Endothelial cell of umbilical vein (primary cell): ENCODE measurements at regions not wholly inside any gene's neighbourhood (a gene's known extent, or its start where the extent isn't known, plus 50 kb on each side); places are given as distances from the start of the nearest gene placed in this dataset.

Experiments
- BruUV-seq: library from RNA; stranded (reverse); fragments of 400-500 nt; replicated peaks from 2 replicates; lab custom pipeline; 2021; lab: Mats Ljungman, UMichigan
- CTCF ChIA-PET: fragments of 300-600, 350-600 bp; sonication (Branson Sonifier 250); formaldehyde crosslinking; loops from one replicate; lab custom pipeline; 2021; ENCODE audit warnings: antibody characterized with exemption, inconsistent platforms; lab: Charles Lee
- POLR2A ChIA-PET: fragments of 300-600, 350-600 bp; sonication (Branson Sonifier 250); formaldehyde crosslinking; loops from one replicate; lab custom pipeline; 2021; ENCODE audit warnings: antibody characterized with exemption, inconsistent platforms; lab: Charles Lee
- DNase-seq: peaks from one replicate; pipeline ENCODE4 v3.0.0-alpha.2; 2011; ENCODE audit warnings: low read depth, low spot score
- FAIRE-seq: peaks from 2 replicates; lab custom pipeline; 2011; peaks lifted over from hg19 to GRCh38; lab: Jason Lieb, UNC
- H2AFZ ChIP-seq: 2 replicates; pipeline ENCODE4 v1.6.0; 2012; ENCODE audit warnings: low read depth, low read length, control low read depth, inconsistent platforms
- H3K27ac ChIP-seq: 2 replicates; pipeline ENCODE4 v1.5.1; 2011; ENCODE audit warnings: low read depth, mild to moderate bottlenecking, control low read depth, low read length, moderate library complexity; ENCODE audit not compliant: insufficient read depth
- H3K27me3 ChIP-seq, 2 experiments: 2 replicates each; pipeline versions ENCODE4 v1.6.0 to v1.6.1; 2011; ENCODE audit warnings: low read length in 2 of 2, mixed read lengths in 1 of 2; ENCODE audit not compliant: control insufficient read depth in 2 of 2, insufficient read depth in 2 of 2
- H3K36me3 ChIP-seq, 2 experiments: 2 replicates in 1 of 2; 3 replicates in 1 of 2; pipeline ENCODE4 v1.5.1; 2011; ENCODE audit warnings: low read length in 2 of 2, mild to moderate bottlenecking in 1 of 2, moderate library complexity in 1 of 2; ENCODE audit not compliant: control insufficient read depth in 2 of 2, insufficient read depth in 2 of 2; ENCODE audit errors: extremely low read depth in 1 of 2
- H3K4me1 ChIP-seq: 3 replicates; pipeline ENCODE4 v1.5.1; 2011; ENCODE audit warnings: mild to moderate bottlenecking, low read length; ENCODE audit not compliant: control insufficient read depth, insufficient read depth; ENCODE audit errors: extremely low read depth
- H3K4me2 ChIP-seq: 2 replicates; pipeline ENCODE4 v1.6.1; 2011; ENCODE audit warnings: low read length, control low read depth, mixed read lengths; ENCODE audit not compliant: insufficient read depth
- H3K4me3 ChIP-seq, 3 experiments: fragments of 200-600 bp in 1 of 3; sonication (generic), shearing (Covaris generic) in 1 of 3; replicated peaks in 1 of 3; 2 replicates each; pipeline ENCODE4 v1.5.1; 2011 to 2016; ENCODE audit warnings: control low read depth in 3 of 3, low read length in 3 of 3, mild to moderate bottlenecking in 2 of 3, inconsistent platforms in 1 of 3, low read depth in 1 of 3, moderate library complexity in 1 of 3; ENCODE audit not compliant: insufficient read depth in 1 of 3
- H3K79me2 ChIP-seq: 2 replicates; pipeline ENCODE4 v1.6.0; 2012; ENCODE audit warnings: low read length, inconsistent platforms; ENCODE audit not compliant: control insufficient read depth, insufficient read depth
- H3K9ac ChIP-seq: replicated peaks from 2 replicates; pipeline ENCODE3; 2011; ENCODE audit warnings: low read length, control low read depth; ENCODE audit not compliant: insufficient read depth; ENCODE audit errors: extremely low read depth
- H3K9me1 ChIP-seq: replicated peaks from 3 replicates; pipeline ENCODE4 v1.6.0; 2011; ENCODE audit warnings: mild to moderate bottlenecking, low read length; ENCODE audit not compliant: control insufficient read depth, insufficient read depth; ENCODE audit errors: extremely low read depth
- H3K9me3 ChIP-seq: replicated peaks from 2 replicates; pipeline ENCODE4 v1.5.1; 2012; ENCODE audit warnings: low read length, inconsistent platforms; ENCODE audit not compliant: control insufficient read depth, insufficient read depth
- H4K20me1 ChIP-seq: replicated peaks from 2 replicates; pipeline ENCODE3; 2011; ENCODE audit warnings: mild to moderate bottlenecking, low read length; ENCODE audit not compliant: control insufficient read depth, insufficient read depth; ENCODE audit errors: extremely low read depth
- EZH2 ChIP-seq: IDR thresholded peaks from 2 replicates; pipeline ENCODE4 v1.6.1; 2012; ENCODE audit warnings: borderline replicate concordance, low read depth, mild to moderate bottlenecking, moderate library complexity, low read length, inconsistent platforms; ENCODE audit not compliant: severe bottlenecking
- FOS ChIP-seq: IDR thresholded peaks from 2 replicates; pipeline ENCODE4 v1.6.1; 2011; ENCODE audit warnings: mild to moderate bottlenecking, low read length, moderate library complexity, borderline replicate concordance; ENCODE audit not compliant: insufficient read depth
- GATA2 ChIP-seq: IDR thresholded peaks from 2 replicates; pipeline ENCODE4 v1.7.0; 2011; ENCODE audit warnings: low read depth, mild to moderate bottlenecking, moderate library complexity, mixed read lengths, low read length; ENCODE audit not compliant: insufficient read length, insufficient read depth
- MYC ChIP-seq: IDR thresholded peaks from one replicate; pipeline ENCODE4 v1.6.1; 2011; ENCODE audit warnings: mild to moderate bottlenecking, low read depth, low read length
- POLR2A ChIP-seq: IDR thresholded peaks from 2 replicates; pipeline ENCODE4 v1.6.1; 2012; ENCODE audit warnings: low read depth, mild to moderate bottlenecking, control low read depth, low read length
- dilution Hi-C: fragments of 300-500 bp; cut with MboI; formaldehyde crosslinking; loops from one replicate; pipeline ENCODE4 v1.15.0; 2019; ENCODE audit warnings: low sequenced_read_pairs; ENCODE audit not compliant: extremely low pct_ligation_motif_present
- intact Hi-C: fragments of 100-400 bp; cut with micrococcal nuclease; formaldehyde crosslinking; loops from one replicate; pipeline ENCODE4 v1.10.0; 2022
- TF ChIP-seq, protein P1 (sequence below): IDR thresholded peaks from 2 replicates; pipeline ENCODE4 v1.6.1; 2011; ENCODE audit not compliant: insufficient read depth, insufficient read length

DNA sequence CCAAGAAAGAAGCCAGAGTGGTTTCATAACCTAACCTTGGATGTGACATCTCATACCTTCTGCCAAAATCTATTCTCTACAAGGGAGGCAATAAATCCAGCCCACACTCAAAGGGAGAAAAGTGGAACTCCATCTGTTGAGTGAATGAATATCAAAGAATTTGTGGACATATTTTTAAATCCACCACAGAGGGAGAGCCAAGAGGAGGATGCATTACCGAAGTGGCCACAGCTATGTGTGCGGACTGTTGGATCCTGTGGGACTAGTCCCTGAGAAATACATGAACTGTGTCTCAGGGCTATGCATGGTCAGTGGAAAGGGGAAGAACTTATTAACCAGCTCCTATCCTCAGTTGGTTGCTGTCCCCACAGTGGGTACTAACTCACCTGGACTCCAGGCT is 273.9 kb downstream of the NUAK1 start:
- DNase-seq, result no peak
- no peaks in the 10 kb centered on the region for H4K20me1 ChIP-seq
- intact Hi-C loops, result no loop called here
- peaks cover 9% of the 10 kb centered on the region for H3K4me1 ChIP-seq
- no peak overlapping the region for H3K27ac ChIP-seq
- no peaks in the 10 kb centered on the region for H3K36me3 ChIP-seq
- dilution Hi-C loops, result no loop called here
- H3K79me2 ChIP-seq, result no peaks in the 10 kb centered on the region
- H3K4me2 ChIP-seq, result no peak overlapping the region
- FAIRE-seq, result no peak
- H3K27me3 ChIP-seq, result peaks cover 0 to 3% of the 10 kb centered on the region in 2 experiments
- H3K9me3 ChIP-seq, result no peaks in the 10 kb centered on the region
- POLR2A ChIA-PET, result no interaction called here
- CTCF ChIA-PET, result no interaction called here
- TF ChIP-seq EZH2 (no peak), FOS (no peak), MYC (no peak), POLR2A (no peak), GATA2 (no peak)
- TF ChIP-seq, protein P1, sequence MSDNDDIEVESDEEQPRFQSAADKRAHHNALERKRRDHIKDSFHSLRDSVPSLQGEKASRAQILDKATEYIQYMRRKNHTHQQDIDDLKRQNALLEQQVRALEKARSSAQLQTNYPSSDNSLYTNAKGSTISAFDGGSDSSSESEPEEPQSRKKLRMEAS, result no peak
- no peak overlapping the region for H3K9ac ChIP-seq
- H2AFZ ChIP-seq, result no peak overlapping the region
- no TSS peak for BruUV-seq
- H3K9me1 ChIP-seq, result no peaks in the 10 kb centered on the region
- no peak overlapping the region for H3K4me3 ChIP-seq

DNA sequence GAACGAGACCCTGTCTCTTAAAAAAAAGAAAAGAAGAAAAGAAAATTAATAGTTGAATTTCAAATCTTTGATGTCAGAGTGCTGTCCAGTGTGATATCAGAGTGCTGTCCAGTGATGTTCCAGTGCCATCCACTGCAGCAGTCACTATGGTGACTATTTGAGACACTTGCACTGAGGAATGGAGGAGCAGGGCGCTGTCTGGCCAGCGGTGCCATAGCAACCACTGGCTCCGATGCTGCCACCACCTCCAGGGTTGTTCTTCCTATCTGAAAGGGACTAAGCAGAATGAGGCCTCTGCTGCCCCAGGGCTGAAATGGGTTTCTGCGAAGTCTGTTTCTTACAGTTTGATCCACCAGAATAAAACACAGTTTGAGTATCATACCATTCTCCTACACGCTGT is 272.9 kb downstream of the NUAK1 start:
- no TSS peak for BruUV-seq
- no peaks in the 10 kb centered on the region for H3K9me3 ChIP-seq
- H3K27me3 ChIP-seq, result peaks cover 0 to 3% of the 10 kb centered on the region in 2 experiments
- H2AFZ ChIP-seq, result no peak overlapping the region
- POLR2A ChIA-PET, result no interaction called here
- intact Hi-C loops, result no loop called here
- no peaks in the 10 kb centered on the region for H3K36me3 ChIP-seq
- no peaks in the 10 kb centered on the region for H3K79me2 ChIP-seq
- FAIRE-seq (no peak), DNase-seq (no peak)
- dilution Hi-C loops, result no loop called here
- H3K27ac ChIP-seq, result no peak overlapping the region
- H3K9me1 ChIP-seq, result no peaks in the 10 kb centered on the region
- TF ChIP-seq GATA2 (no peak), POLR2A (no peak)
- no peak overlapping the region for H3K4me3 ChIP-seq
- no peaks in the 10 kb centered on the region for H4K20me1 ChIP-seq
- CTCF ChIA-PET, result no interaction called here
- no peak overlapping the region for H3K4me2 ChIP-seq
- H3K9ac ChIP-seq, result no peak overlapping the region
- H3K4me1 ChIP-seq, result peaks cover 9% of the 10 kb centered on the region
